ENCODE measurements at regions not wholly inside any gene's neighbourhood (a gene's known extent, or its start where the extent isn't known, plus 50 kb on each side); places are given as distances from the start of the nearest gene placed in this dataset.

GRCh38 chr13:104784891-104785290, 1718.7 kb upstream of the SLC10A2 start:
- TF ChIP-seq CTCF (tag by site-specific recombination; IDR thresholded peaks at IDR 0.05) (no peak), ZNF48 (tag by site-specific recombination; IDR thresholded peaks at IDR 0.05) (no peak), ZNF23 (tag by site-specific recombination; IDR thresholded peaks at IDR 0.05; ENCODE audit: borderline replicate concordance) (no peak), ZNF274 (IDR thresholded peaks at IDR 0.05; ENCODE audit: low read length) (no peak), ZNF274 (tag by site-specific recombination; IDR thresholded peaks at IDR 0.05; ENCODE audit: borderline replicate concordance) (no peak), KLF1 (tag by site-specific recombination; IDR thresholded peaks at IDR 0.05) (no peak), REPIN1 (tag by site-specific recombination; IDR thresholded peaks at IDR 0.05; ENCODE audit: low read depth) (no peak), ZEB2 (tag by site-specific recombination; IDR thresholded peaks at IDR 0.05) (no peak), ZNF202 (tag by site-specific recombination; IDR thresholded peaks at IDR 0.05; ENCODE audit: borderline replicate concordance) (no peak), PRDM4 (tag by site-specific recombination; IDR thresholded peaks at IDR 0.05) (no peak), ZNF664 (tag by site-specific recombination; IDR thresholded peaks at IDR 0.05) (no peak), MEIS1 (CRISPR knock-in tag; IDR thresholded peaks at IDR 0.05; ENCODE audit: borderline replicate concordance) (no peak), ZNF174 (tag by site-specific recombination; IDR thresholded peaks at IDR 0.05) (no peak)
- TF ChIP-seq, protein P1, sequence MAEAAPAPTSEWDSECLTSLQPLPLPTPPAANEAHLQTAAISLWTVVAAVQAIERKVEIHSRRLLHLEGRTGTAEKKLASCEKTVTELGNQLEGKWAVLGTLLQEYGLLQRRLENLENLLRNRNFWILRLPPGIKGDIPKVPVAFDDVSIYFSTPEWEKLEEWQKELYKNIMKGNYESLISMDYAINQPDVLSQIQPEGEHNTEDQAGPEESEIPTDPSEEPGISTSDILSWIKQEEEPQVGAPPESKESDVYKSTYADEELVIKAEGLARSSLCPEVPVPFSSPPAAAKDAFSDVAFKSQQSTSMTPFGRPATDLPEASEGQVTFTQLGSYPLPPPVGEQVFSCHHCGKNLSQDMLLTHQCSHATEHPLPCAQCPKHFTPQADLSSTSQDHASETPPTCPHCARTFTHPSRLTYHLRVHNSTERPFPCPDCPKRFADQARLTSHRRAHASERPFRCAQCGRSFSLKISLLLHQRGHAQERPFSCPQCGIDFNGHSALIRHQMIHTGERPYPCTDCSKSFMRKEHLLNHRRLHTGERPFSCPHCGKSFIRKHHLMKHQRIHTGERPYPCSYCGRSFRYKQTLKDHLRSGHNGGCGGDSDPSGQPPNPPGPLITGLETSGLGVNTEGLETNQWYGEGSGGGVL (tag by site-specific recombination; IDR thresholded peaks at IDR 0.05): no peak
